OCI-LY3 (cell line): ENCODE measurements at regions not wholly inside any gene's neighbourhood (a gene's known extent, or its start where the extent isn't known, plus 50 kb on each side); places are given as distances from the start of the nearest gene placed in this dataset.
A peak's percentile ranks its signal among the peaks of the same experiment; 100 is the strongest.

Source experiments
- H2AFZ ChIP-seq: fragments of 200-600, 300-600 bp; shearing (Covaris generic); 2 replicates; pipeline ENCODE4 v1.6.0; 2014; ENCODE audit warnings: antibody characterized with exemption, low read depth, low read length
- H3K27ac ChIP-seq: fragments of 200-600, 300-600 bp; sonication (generic); 2 replicates; pipeline ENCODE4 v1.5.1; 2014; ENCODE audit warnings: mild to moderate bottlenecking, low read length, moderate library complexity, mixed read lengths
- H3K27me3 ChIP-seq: fragments of 200-600, 300-600 bp; sonication (generic); 2 replicates; pipeline ENCODE4 v1.6.1; 2014; ENCODE audit warnings: low read depth, low read length, mixed read lengths
- H3K36me3 ChIP-seq: fragments of 200-600, 300-600 bp; sonication (generic); replicated peaks from 2 replicates; pipeline ENCODE3; 2014; ENCODE audit warnings: low read depth, low read length, mixed read lengths
- H3K4me1 ChIP-seq: fragments of 300-600, 200-600 bp; sonication (generic); 2 replicates; pipeline ENCODE4 v1.6.1; 2014; ENCODE audit warnings: low read length, mixed read lengths
- H3K4me2 ChIP-seq: fragments of 200-600, 300-600 bp; sonication (generic); 2 replicates; pipeline ENCODE4 v1.6.1; 2014; ENCODE audit warnings: low read length, mixed read lengths
- H3K4me3 ChIP-seq: fragments of 300-600, 200-600 bp; sonication (generic); 2 replicates; pipeline ENCODE4 v1.5.1; 2014; ENCODE audit warnings: antibody characterized with exemption, mild to moderate bottlenecking, low read length, moderate library complexity
- H3K79me2 ChIP-seq: fragments of 300-600, 200-600 bp; shearing (Covaris generic); 2 replicates; pipeline ENCODE4 v1.6.1; 2014; ENCODE audit warnings: mild to moderate bottlenecking, low read length, mixed read lengths
- H3K9ac ChIP-seq: fragments of 300-600, 200-600 bp; shearing (Covaris generic); 2 replicates; pipeline ENCODE4 v1.6.0; 2014; ENCODE audit warnings: mild to moderate bottlenecking, low read length, moderate library complexity
- H3K9me3 ChIP-seq: fragments of 200-600, 300-600 bp; shearing (Covaris generic); 2 replicates; pipeline ENCODE4 v1.6.1; 2014; ENCODE audit warnings: low read length, mixed read lengths; ENCODE audit not compliant: insufficient read depth
- H4K20me1 ChIP-seq: fragments of 200-600, 300-600 bp; sonication (generic); 2 replicates; pipeline ENCODE4 v1.6.1; 2016; ENCODE audit warnings: low read length, mixed read lengths; ENCODE audit not compliant: insufficient read depth
- CTCF ChIP-seq: fragments of 200-600, 300-600 bp; sonication (generic); IDR thresholded peaks from 2 replicates; pipeline ENCODE4 v1.5.1; 2014; ENCODE audit warnings: antibody characterized with exemption, low read length, low read depth
- EZH2phosphoT487 ChIP-seq: fragments of 200-600 bp; shearing (Covaris generic); IDR thresholded peaks from 2 replicates; pipeline ENCODE4 v1.6.1; 2018; ENCODE audit warnings: antibody characterized with exemption, mixed run types, low read depth

GRCh38 chr2:180085144-180085543 is 78.0 kb upstream of the CWC22 start:
- no peak for TF ChIP-seq CTCF
- H3K27ac ChIP-seq: no peak overlapping the region
- H2AFZ ChIP-seq: no peak overlapping the region
- H3K4me1 ChIP-seq: peaks cover 14% of the 10 kb centered on the region
- H3K9ac ChIP-seq: no peak overlapping the region
- H3K9me3 ChIP-seq: no peaks in the 10 kb centered on the region
- H3K4me2 ChIP-seq: no peak overlapping the region
- no peaks in the 10 kb centered on the region for H4K20me1 ChIP-seq
- no peak overlapping the region for H3K4me3 ChIP-seq
- H3K36me3 ChIP-seq: no peaks in the 10 kb centered on the region
- no peaks in the 10 kb centered on the region for H3K79me2 ChIP-seq
- no peaks in the 10 kb centered on the region for H3K27me3 ChIP-seq

- no peaks in the 10 kb centered on the region for H3K36me3 ChIP-seq
- no peaks in the 10 kb centered on the region for H3K79me2 ChIP-seq
- H3K9me3 ChIP-seq: no peaks in the 10 kb centered on the region
- no peak overlapping the region for H3K27ac ChIP-seq
- TF ChIP-seq EZH2phosphoT487 (no peak), CTCF (peak; percentile 66)
- H3K4me3 ChIP-seq: no peak overlapping the region
- H3K4me1 ChIP-seq: no peaks in the 10 kb centered on the region
- no peak overlapping the region for H3K4me2 ChIP-seq
- H2AFZ ChIP-seq: no peak overlapping the region
- no peaks in the 10 kb centered on the region for H4K20me1 ChIP-seq
- no peaks in the 10 kb centered on the region for H3K27me3 ChIP-seq
- H3K9ac ChIP-seq: no peak overlapping the region
Measured at GRCh38 chr2:180077295-180077906, 70.3 kb upstream of the CWC22 start.

DNA sequence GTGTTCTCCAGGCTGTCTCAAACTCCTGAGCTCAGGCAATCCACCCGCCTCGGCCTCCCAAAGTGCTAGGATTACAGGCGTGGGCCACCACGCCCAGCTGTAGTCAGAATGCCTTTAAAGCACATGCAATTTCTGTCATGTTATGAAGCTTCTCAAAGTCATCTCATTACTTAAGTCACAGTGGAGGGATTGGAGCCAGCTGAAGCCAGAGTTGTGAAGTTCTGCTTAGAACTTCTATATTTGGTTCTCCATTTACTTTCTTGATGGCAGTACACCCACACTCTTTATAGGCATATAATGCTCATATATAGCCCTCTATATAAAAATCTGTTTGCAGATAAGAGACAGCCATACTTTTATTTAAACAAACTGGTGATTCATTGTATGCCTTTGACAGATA is 68.8 kb upstream of the CWC22 start:
- H3K9ac ChIP-seq: no peak overlapping the region
- no peaks in the 10 kb centered on the region for H3K36me3 ChIP-seq
- H3K4me1 ChIP-seq: no peaks in the 10 kb centered on the region
- H3K4me3 ChIP-seq: no peak overlapping the region
- no peaks in the 10 kb centered on the region for H4K20me1 ChIP-seq
- no peaks in the 10 kb centered on the region for H3K9me3 ChIP-seq
- no peak overlapping the region for H2AFZ ChIP-seq
- no peak for TF ChIP-seq CTCF
- TF ChIP-seq EZH2phosphoT487: no peak
- no peak overlapping the region for H3K27ac ChIP-seq
- H3K79me2 ChIP-seq: no peaks in the 10 kb centered on the region
- no peak overlapping the region for H3K4me2 ChIP-seq
- H3K27me3 ChIP-seq: no peaks in the 10 kb centered on the region

GRCh38 chr2:180071797-180072196 is 64.7 kb upstream of the CWC22 start:
- Histone ChIP-seq H3K9me3 (peaks cover 11% of the 10 kb centered on the region; the same call in 1 of the 2 replicates), H3K4me1 (no peaks in the 10 kb centered on the region), H3K36me3 (peaks cover 7% of the 10 kb centered on the region), H3K27me3 (no peaks in the 10 kb centered on the region), H3K4me2 (no peak overlapping the region), H4K20me1 (no peaks in the 10 kb centered on the region), H3K4me3 (no peak overlapping the region), H3K27ac (no peak overlapping the region), H3K79me2 (no peaks in the 10 kb centered on the region), H2AFZ (no peak overlapping the region), H3K9ac (no peak overlapping the region)
- no peak for TF ChIP-seq CTCF
- TF ChIP-seq EZH2phosphoT487: no peak
